ENCODE measurements at regions not wholly inside any gene's neighbourhood (a gene's known extent, or its start where the extent isn't known, plus 50 kb on each side); places are given as distances from the start of the nearest gene placed in this dataset.
"Not testable (repeated sequence)": the region's sequence is repeated elsewhere in the genome, so short reads cannot be mapped to it uniquely, and the experiment has no call there.

DNA sequence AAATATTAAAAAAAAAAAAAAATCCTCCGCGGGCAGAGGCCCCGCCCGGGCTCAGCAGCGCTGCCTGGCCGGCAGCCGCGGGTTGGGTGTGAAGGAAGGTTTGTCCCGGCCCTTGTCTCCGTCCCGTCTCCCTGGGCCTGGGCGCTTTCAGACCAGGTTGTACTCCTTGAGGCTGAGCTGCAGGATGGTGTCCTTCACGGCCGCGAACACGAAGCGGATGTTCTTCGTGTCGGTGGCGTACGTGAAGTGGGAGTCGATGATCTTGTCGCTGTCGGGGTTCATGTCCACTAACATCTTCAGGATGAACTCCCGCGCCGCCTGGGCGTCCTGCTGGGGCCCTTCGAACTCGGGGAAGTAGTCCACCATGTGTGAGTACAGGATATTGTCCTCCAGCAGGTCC is 123.7 kb upstream of the KCTD7 start:
- no peak for DNase-seq

DNA sequence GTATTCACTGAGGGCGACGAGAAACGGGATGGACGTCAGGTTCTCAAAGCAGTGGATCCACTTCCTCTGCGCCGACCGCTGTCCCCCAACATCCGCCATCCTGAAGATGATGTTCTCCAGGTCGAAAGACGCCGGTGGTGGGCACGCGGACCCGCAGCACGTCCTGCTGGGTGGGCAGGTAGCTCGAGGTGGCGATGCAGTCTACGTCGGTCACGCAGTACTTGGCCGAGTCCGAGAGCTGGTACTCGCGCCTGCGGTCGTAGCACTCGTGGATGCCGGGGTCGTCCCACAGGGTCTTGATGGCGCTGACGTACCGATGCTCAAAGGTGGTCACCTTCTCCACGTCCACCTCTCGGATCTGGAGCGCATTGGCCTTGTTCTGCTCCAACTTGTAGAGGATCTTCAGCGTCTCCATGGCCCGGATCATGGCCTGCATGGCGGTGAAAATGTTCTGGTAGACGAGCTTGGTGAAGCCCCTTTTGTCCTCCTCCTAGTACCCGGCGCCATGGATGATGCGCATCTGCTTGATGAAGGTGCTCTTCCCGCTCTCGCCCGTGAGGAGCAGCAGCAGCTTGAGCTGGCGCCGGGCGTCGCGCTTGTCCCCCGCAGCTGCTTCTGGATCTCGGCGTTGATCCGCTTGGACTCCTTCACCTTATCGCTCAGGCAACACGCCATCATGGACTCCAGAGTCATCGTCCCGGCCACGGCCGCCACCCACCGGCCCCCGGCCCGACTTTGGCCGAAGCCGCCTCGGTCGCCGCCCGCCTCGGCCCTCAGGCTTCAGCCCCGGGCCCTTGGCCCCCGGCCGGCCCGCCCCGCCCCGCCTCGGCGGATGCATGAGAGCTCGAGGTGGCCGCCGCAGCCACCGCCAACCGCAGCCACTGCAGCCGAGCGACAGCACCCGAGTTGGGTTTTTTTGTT is 122.9 kb upstream of the KCTD7 start:
- DNase-seq: no peak

DNA sequence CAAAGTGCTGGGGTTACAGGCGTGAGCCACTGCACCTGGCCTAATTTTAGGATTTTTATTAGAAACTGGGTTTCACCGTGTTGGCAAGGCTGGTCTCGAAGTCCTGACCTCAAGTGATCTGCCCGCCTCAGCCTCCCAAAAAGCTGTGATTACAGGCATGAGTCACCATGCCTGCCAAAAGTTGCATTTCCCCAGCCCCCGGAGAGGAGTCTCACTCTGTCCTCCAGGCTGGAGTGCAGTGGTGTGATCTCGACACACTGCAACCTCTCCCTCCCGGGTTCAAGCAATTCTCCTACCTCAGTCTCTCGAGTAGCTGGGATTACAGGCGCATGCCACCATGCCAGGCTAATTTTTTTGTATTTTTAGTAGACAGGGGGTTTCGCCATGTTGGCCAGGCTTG is 122.0 kb upstream of the KCTD7 start:
- DNase-seq: not testable (repeated sequence)

DNA sequence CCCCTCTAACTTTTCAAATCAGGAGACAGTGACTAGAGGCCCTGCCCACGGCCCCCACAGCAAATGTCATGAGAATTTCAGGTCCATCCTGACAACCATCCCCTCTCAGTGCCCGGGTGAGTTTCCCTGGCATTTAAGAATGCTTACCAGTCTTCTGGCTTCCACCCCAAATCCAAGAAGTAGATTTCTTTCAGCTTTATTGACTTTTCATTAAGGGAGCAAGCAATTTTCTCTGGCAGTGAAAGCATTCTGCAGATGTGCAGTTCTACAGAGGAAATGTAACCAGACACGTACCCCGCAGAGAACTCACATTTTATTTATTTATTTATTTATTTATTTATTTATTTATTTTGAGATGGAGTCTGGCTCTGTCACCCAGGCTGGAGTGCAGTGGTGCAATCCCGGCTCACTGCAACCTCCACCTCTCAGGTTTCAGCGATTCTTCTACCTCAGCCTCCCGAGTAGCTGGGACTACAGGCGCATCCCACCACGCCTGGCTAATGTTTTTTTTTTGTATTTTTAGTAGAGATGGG is 120.9 kb upstream of the KCTD7 start:
- DNase-seq: no peak

- DNase-seq: no peak
Observed at GRCh38 chr7:66508431-66508830, 120.2 kb upstream of the KCTD7 start.

DNA sequence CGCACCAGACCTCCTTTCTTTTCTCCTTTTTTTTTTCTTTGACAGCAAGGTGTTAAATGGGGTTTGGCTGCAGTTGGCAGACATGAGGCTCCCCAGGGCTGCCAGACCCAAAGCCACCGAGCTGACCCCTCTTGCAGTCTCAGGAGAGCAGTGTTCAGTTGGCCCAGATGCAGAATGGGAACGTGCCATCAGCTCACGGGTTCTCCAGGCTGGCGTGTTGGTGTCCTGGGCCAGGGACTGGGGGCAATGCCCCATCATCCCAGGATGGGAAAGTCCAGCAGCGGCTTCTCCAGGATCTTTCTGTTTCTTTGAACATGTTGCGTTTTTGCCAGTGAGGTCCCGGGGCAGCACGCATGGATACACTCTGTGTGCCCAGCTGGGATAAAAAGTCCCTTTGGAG is 114.6 kb upstream of the KCTD7 start:
- DNase-seq: no peak

- no peak for DNase-seq
Observed at GRCh38 chr7:66517212-66517909, 111.3 kb upstream of the KCTD7 start.

GRCh38 chr7:66518151-66518691 is 110.5 kb upstream of the KCTD7 start:
- no peak for DNase-seq

GRCh38 chr7:66521675-66522074 is 107.0 kb upstream of the KCTD7 start:
- DNase-seq: no peak

DNA sequence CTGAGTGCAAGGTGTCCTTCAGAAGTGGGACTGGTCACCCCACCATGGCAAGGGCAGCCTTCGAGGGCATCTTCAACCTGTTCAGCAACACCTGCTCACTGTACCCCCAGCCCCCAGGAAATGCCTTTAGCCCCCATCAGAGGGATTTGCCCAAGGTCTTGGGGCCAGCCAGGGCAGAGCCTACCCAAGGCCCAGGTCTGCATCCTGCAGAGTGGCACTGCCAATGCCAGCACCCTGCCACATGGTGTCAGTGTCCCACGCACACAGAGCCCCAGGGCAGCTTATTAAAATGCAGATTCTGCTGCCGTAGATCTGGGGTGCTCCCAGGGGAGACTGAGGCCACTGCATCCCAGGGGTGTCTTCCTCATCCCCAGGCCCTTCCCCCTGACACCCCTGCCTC is 106.2 kb upstream of the KCTD7 start:
- no peak for DNase-seq

DNA sequence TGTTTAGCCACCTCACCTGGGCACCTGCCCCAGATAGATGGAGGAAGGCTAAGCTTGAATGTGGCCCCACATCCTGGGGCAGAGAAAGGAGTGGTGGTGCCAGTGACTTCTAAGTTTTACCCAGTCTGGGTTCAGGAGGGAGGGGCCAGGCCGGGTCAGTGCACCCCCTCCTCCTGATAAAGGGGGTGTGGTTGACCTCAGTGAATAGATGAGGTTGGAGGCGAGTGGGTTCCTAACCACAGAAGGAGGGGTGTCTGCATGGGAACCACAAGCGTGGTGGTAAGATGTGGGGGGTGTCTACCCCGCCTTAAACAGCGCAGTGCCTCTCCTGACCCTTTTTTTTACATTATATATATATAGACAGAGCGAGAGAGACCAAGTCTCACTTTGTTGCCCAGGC is 105.3 kb upstream of the KCTD7 start:
- DNase-seq: no peak

DNA sequence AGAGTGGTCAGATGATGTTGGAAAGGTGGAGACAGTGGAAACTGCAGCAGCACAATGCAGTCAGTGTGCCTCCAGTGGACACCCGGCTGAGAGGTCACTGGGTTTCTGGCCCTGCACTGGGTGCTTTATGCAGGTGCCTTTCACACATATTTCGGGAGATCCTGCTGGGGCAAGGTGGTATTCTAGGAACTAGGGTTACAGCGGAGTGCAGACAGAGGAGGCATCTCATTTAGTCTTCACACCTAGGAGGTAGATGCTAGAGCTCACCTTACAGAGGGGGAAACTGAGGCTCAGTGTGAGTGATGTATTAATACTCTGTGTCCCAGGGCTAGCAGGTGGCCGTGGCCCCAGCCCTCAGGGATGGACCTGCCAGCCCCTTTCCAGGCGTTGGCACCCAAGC is 103.9 kb upstream of the KCTD7 start:
- DNase-seq: no peak

DNA sequence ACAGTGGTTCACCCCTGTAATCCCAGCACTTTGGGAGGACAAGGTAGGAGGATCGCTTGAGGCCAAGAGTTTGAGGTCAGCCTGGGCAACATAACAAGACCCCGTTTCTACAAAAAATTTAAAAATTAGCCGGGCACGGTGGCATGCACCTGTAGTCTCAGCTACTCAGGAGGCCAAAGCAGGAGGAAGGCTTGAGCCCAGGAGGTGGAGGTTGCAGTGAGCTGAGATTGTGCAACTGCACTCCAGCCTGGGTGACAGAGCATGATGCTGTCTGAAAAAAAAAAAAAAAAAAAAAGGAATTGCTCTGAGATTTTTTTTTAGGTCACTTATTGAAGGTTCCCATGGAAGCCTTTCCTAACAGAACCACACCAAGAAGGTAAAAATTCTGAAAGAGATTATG is 101.9 kb upstream of the KCTD7 start:
- not testable (repeated sequence) for DNase-seq

GRCh38 chr7:66528652-66529051 is 100.0 kb upstream of the KCTD7 start:
- no peak for DNase-seq

DNA sequence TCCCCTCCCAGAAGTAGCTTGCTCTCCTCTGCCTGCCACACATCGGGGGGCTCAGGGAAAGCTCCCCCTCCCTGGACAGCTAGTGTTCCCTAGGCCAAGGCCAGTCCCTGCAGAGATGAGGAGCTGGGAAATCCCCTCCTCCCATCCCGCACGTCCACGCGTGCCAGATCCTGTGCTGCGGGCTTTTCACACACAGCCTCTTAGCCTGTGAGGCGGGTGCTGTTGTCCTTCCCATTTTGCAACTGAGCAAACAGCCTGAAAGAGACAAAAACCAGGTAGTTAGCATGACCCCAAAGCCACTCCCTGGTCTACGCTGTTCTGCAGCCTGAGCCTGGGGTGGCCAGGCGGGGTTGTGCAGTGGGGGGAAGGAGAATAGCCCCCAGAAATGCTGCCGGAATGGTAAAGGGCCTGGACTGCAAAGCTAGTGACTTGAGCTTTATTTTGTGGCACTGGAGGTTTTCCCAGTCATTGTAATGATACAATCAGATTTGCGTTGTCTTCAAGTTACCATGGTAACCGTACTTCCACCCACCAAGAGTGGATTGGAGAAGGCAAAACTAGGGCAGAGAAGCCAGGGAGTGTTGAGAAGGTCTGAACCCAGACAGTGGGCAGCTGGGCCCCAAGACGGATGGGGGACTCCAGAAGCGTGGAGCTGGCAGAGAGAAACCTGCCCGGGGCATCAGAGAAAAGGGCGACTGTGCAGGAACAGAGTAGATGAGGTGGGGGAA is 98.6 kb upstream of the KCTD7 start:
- no peak for DNase-seq

- no peak for DNase-seq
Observed at GRCh38 chr7:66535414-66536329, 93.0 kb upstream of the KCTD7 start.

DNA sequence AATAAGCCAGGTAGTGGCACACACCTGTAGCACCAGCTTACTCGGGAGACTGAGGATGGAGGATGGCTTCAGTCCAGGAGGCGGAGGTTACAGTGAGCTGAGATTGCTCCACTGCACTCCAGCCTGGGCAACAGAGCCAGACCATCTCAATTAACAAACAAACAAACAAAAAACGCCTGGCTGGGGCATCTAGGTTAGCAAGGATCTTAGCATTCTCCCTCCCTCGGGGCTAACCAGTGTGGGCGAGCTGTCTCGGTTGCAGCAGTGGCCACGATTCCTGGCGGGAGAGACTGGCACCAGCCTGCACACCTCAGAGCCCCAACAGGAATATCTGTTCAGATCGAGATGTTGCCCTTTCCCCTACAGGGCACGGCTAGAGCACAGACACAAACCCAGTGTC is 91.3 kb upstream of the KCTD7 start:
- DNase-seq: no peak

DNA sequence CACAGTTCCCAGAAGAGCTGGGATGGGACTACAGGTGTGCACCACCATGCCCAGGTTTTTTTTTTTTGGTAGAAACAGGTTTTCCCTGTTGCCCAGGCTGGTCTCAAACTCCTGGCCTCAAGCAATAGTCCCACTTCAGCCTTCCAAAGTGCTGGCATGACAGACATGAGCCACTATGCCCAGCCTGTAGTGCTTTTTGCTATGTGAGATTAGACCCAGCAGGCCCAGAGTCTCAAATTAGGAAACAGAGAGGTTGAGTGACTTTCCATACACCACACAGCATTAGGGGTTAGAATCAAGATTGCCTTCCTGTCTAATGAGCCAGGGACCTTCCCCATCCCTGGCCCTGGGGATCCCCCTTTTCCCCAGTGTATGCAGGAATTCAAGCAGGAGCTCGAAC is 90.8 kb upstream of the KCTD7 start:
- no peak for DNase-seq

- DNase-seq: no peak
Observed at GRCh38 chr7:66539264-66539623, 89.4 kb upstream of the KCTD7 start.

DNA sequence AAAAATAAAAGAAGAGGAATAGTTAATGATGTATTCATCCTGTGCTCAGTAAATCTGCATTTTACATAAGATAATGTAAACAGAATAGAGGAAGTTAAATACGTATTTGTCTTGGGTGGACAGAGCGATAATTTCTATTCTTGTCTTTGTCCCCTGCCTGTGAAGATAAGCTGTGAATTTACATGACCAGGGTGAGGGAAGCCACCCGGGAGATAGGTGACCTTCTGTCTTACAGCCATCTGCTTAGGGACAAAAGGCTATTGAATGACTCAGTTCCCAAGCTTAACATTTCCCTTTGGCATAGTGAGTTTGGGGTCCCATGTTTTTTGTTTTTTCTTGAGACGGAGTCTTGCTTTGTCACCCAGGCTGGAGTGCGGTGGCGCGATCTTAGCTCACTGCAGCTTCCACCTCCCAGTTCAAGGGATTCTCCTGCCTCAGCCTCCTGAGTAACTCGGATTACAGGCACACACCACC is 88.7 kb upstream of the KCTD7 start:
- DNase-seq: no peak

DNA sequence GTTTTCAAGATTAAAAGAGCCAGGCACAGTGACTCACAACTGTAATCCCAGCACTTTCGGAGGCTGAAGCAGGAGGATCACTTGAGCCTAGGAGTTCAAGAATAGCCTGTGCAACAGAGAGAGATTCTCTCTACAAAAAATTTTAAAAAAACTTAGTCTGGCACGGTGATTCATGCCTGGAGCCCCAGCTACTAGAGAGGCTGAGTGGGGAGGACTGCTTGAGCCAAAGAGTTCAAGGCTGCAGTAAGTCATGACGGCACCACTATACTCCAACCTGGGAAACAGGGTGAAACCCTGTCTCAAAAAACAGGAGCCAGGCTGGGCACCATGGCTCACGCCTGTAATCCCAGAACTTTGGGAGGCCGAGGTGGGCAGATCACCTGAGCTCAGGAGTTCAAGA is 86.6 kb upstream of the KCTD7 start:
- DNase-seq: no peak

All from KG1 (cell line).